Hypothalamus (tissue), 51 donors: ENCODE measurements at regions not wholly inside any gene's neighbourhood (a gene's known extent, or its start where the extent isn't known, plus 50 kb on each side); places are given as distances from the start of the nearest gene placed in this dataset.
"Not testable (repeated sequence)": the region's sequence is repeated elsewhere in the genome, so short reads cannot be mapped to it uniquely, and the experiment has no call there.

Source experiments
- DNase-seq, 51 donors: peaks; one replicate each; lab custom pipeline; 2025; lab: John Stamatoyannopoulos, UW

- DNase-seq = not testable (repeated sequence)
Observed at GRCh38 chr13:46467694-46468093, 80.6 kb upstream of the RUBCNL start.

DNA sequence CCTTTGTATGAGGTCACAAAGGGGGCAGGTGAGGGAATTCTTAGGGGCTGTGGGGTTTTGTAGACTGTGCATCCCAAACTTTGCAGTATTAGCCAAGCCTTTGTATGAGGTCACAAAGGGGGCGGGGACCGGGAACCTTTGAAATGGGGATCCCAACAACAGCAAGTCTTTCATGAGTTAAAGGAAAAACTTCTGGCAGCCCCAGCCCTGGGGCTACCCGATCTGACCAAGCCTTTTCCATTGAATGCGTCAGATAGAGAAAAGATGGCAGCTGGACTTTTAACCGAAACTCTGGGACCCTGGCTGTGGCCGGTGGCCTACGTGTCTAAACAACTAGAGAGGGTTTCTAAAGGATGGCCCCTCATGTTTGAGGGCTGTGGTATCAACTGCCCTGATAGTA lies 79.0 kb upstream of the RUBCNL start:
- not testable (repeated sequence) for DNase-seq

DNA sequence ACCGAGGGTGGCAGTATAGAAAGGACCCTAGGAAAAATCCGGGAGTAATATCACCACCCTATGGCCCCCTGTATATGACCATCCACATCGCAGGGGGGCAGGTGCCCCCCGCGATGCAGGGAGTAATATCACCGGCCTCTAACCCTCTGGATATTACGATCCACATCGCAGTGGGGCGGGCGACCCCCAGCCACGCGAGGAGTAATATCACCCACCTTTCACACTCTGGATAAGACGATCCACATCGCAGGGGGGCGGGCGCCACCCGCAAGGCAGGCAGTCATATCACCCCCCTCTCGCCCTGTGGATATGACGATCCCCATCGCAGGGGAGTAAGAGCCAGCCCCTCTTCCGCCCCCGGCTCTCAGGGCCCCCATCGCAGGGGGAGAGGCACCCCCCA lies 76.7 kb upstream of the RUBCNL start:
- DNase-seq = no peak

DNA sequence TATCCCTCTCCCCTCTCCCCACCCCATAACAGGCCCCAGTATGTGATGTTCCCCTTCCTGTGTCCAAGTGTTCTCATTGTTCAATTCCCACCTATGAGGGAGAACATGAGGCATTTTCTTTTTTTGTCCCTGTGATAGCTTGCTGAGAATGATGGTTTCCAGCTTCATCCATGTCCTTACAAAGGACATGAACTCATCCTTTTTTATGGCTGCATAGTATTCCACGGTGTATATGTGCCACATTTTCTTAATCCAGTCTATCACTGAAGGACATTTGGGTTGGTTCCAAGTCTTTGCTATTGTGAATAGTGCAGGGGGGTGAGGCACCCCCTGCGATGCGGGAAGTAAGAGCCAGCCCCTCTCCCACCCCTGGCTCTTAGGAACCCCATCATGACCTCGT lies 73.2 kb upstream of the RUBCNL start:
- not testable (repeated sequence) for DNase-seq

- DNase-seq = not testable (repeated sequence)
Observed at GRCh38 chr13:46457255-46457654, 70.2 kb upstream of the RUBCNL start.

GRCh38 chr13:46455924-46456323 lies 68.9 kb upstream of the RUBCNL start:
- peak in 3 of 51 donors; percentile 3 to 8 (median 4) for DNase-seq

DNA sequence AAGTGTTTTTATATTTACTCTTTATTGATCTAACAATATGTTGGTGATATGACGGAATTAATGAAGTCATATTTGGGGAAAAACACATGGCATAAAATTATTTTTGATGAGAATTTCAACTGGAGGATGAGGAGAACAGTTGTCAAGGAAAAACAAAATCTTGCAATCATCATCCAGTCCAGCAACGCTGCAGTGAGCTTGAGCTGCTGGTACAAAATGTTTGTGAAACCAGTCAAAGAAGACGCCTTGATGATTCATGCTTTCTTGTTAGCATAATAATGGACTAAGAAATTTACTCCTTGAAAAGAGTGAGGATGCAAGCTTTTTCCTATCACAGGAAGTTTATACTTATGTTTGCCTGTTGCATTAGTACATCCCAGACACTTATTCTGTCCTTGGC lies 64.1 kb upstream of the RUBCNL start:
- DNase-seq = not testable (repeated sequence)

DNA sequence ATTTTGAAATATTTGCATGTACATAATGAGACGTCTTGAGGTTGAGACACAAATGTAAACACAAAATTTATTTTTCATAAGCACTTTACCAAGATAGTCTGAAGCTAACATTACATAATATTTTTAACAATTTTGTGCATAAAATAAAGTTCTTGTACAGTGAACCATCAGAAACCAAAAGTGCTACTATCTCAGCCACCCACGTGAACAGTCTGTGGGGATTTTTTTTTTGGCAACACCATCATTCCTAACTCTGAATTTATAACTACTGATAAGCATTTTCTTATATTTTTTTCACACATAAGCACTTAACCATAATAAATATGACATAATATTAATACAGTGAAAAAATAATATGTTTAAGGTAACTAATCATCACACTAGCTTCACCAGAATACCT lies 62.9 kb upstream of the RUBCNL start:
- not testable (repeated sequence) for DNase-seq

- not testable (repeated sequence) for DNase-seq
Observed at GRCh38 chr13:46448148-46448547, 61.1 kb upstream of the RUBCNL start.

DNA sequence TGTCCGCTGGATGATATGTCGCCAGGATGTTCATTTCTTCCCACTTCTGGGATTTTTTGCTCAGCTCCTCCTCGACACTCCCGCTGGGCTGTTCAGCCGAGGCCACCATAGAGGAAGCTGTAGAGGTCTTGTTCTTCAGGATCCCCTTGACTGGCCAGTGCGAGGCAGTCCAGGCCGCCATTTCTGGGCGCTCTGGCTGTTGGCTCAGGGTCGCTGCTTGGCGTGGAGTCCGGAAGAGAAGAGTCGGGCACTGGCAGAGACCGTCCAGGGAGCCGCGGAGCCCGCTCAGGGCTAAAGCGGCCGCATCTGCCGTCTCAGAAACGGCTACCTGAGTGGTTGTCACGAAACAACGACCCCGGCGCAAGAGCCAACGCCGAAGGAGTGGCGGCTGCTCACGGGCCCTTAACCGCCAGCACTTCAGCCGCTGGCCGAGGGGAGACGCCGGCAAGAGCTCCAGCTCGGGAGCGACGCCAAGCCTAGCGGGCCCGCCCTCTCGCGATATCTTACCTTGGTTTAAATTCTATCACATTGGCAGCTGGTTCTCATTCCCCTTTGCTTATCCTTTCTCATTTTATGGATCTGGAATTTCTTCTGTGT lies 50.9 kb upstream of the RUBCNL start:
- peak in 1 of 51 donors; percentile 3 for DNase-seq
